ENCODE measurements at regions not wholly inside any gene's neighbourhood (a gene's known extent, or its start where the extent isn't known, plus 50 kb on each side); places are given as distances from the start of the nearest gene placed in this dataset.

DNA sequence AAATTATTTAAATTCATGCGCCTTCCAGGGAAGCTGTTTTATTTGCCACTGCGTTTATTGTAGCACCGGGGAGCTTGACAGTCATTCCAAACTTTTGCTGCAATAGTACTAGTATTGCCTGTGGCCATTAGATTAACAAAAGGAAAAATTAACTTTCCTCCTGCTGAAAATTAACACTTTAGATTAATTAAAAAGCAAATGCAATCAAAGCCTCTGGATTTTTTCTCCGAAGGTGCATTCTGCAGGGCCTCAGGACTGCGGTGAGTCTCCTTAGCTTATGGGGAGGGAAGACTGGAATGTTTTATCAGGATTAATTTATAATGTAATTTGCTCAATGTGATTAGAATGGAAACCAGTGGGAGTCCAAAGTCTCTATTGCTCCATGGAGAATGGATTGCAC is 456.4 kb upstream of the CFAP20DC start:
- TF ChIP-seq, protein P1, sequence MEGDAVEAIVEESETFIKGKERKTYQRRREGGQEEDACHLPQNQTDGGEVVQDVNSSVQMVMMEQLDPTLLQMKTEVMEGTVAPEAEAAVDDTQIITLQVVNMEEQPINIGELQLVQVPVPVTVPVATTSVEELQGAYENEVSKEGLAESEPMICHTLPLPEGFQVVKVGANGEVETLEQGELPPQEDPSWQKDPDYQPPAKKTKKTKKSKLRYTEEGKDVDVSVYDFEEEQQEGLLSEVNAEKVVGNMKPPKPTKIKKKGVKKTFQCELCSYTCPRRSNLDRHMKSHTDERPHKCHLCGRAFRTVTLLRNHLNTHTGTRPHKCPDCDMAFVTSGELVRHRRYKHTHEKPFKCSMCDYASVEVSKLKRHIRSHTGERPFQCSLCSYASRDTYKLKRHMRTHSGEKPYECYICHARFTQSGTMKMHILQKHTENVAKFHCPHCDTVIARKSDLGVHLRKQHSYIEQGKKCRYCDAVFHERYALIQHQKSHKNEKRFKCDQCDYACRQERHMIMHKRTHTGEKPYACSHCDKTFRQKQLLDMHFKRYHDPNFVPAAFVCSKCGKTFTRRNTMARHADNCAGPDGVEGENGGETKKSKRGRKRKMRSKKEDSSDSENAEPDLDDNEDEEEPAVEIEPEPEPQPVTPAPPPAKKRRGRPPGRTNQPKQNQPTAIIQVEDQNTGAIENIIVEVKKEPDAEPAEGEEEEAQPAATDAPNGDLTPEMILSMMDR (IDR thresholded peaks at IDR 0.05): no peak
- no peak for TF ChIP-seq POLR2A (IDR thresholded peaks at IDR 0.05)

Data from heart left ventricle (tissue), 13 donors.